ENCODE measurements at regions not wholly inside any gene's neighbourhood (a gene's known extent, or its start where the extent isn't known, plus 50 kb on each side); places are given as distances from the start of the nearest gene placed in this dataset.
A peak's percentile ranks its signal among the peaks of the same experiment; 100 is the strongest.
"Not testable (repeated sequence)": the region's sequence is repeated elsewhere in the genome, so short reads cannot be mapped to it uniquely, and the experiment has no call there.

DNA sequence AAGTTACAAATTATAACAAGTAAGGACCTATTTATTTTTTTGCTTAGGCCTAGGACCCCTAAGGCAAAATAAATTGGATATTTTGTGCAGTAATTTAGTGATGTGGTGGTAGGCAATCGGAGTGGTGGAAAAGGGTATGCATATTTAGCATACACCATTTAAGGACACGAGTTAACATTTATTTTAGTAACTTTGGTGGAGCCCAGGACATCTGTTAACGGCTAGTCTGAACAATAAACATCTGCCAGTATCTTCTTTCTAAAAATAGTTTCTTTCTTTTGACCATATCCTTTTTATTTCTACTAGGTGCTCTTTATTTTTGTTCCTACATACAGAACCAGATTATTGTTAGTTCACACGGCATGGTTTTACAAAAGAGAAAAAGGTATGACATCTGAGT, 326.3 kb downstream of the CHL1 start:
- no peak for DNase-seq (ENCODE audit: low read depth in 2 of 2)

DNA sequence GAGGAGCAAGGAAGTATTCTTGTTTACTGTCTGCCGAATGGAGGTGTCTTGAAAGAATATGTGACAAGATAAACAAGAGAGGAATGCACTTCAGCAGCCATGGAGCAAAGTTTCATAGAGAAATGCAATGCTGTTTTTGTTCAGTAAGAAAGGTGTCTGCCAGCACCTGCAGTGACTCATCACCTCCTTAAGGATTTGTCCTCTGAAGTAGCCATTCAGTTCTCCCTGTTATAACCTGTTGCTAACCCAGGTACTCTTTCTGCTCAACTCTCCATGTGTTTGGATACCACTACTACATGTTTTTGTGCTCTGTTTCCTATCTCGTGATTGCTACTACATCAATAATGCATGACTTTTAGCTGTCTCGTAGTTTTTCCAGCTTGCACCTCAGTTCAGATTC, 328.9 kb downstream of the CHL1 start:
- DNase-seq (ENCODE audit: low read depth in 2 of 2) = no peak

DNA sequence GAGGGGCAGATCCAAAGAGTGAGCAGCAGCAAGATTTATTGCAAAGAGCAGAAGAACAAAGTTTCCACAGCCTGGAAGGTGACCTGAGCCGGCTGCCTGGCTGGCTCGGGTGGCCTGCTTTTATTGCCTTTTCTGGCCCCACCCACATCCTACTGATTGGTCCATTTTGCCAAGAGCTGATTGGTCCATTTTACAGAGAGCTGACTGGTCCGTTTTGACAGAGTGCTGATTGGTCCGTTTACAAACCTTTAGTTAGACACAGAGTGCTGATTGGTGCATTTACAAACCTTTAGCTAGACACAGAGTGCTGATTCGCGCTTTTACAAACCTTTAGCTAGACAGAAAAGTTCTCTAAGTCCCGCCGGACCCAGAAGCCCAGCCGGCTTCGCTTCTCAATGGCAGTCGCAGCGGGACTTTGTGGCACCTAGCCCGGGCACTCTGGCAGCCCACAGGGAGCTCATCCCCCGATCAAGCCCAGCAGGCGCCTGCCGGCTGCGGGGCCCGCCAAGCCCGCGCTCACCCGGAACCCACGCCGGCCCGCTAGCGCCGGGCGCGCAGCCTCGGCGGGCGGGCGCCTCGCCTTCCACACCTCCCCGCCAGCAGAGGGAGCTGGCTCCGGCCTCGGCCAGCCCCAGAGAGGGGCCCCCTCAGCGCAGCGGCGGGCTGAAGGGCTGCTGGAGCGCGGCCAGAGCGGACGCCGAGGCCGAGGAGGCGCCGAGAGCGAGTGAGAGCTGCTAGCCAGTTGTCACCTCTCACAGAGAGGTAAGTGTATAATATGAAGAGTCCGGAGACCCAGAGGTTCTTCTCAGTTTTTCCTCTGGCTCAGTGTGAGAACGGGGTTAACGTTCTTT, 339.2 kb downstream of the CHL1 start:
- no peak for DNase-seq (ENCODE audit: low read depth in 2 of 2)

DNA sequence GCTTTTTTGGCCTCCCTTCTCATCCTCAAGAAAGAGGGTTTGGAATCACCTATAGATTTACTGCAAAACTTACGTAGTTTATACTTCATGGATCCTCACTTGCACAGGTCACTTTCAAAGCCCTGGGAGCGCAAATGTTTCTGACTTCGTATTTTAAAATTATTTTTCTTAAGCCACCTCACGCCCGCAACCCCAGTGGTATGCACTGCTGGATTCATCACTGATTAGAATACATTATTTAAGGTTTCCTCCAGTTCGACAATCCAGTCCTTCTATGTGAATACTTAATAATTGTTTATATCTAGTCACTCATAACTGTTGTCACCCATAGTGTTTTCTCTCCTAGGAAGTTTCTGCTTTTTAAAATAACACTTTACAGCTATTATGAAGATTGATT, 339.9 kb downstream of the CHL1 start:
- no peak for DNase-seq (ENCODE audit: low read depth in 2 of 2)

DNA sequence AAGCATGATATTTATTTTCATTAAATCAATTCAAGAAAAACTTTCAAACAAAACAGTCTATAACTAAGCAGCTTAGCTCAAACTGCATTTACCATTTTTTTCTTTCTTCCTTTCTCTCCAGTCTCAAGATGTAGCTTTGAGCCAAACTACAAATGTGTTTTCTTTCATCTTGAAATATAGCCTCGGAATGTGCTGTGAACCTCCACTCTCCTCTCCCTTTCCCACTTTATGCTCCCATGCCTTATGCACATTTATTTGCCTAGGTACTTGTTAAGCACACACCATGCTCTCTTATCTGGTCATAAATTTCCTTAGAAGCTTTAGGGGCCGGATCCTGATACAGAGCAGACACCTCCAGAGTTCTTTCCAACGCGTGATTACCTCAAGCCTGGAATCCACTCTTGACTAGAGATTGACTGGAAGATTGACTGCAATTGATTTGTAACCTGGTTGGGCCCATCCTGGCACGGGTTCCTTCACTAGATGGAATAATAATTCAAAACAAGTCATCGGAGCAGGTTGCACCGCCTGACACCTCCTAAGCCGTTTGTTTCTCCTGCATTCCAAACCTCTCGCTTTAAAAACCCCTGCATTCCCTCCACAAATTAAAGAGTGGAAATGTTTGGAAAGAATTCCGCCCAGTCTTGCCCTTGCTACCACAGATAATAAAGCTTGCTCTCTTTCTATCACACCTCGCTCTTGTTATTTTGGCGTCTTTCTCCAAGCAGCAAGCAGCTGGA, 344.7 kb downstream of the CHL1 start:
- no peak for DNase-seq (ENCODE audit: low read depth in 2 of 2)

DNA sequence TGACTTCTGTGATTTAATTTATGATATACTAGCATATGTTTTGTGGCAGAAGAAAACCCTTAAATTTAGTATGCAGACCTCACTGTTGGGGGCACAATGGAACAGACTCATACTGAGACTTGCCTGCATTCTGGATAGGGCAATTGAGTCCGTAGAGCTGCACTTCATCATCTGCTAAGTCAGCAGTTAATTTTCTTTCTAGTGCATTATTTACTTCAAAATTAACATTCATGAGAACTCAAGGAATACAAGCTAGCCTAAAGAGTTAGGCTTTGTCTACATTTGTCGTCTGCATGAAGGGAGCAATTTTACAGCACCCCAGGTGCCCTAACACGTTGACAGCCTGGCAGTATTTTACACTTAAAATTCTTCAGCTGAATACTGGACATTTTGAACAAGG, 345.5 kb downstream of the CHL1 start:
- DNase-seq (ENCODE audit: low read depth in 2 of 2) = no peak

DNA sequence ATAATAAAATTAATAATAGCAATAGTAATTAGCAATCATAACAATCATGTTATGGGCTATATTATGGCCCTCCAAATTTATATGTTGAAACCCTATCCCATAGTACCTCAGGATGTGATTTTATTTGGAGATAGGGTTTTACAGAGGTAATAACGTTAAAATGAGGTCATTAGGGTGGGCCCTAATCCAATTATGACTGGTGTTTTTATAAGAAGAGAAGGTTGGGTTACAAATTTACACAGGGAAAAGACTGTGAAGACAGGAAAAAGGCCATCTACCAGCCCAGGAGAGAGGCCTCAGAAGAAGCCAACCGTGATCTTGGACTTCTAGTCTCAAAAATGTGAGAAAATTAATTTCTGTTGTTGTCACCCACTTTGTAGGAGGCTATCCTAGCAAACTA, 353.1 kb downstream of the CHL1 start:
- no peak for DNase-seq (ENCODE audit: low read depth in 2 of 2)

DNA sequence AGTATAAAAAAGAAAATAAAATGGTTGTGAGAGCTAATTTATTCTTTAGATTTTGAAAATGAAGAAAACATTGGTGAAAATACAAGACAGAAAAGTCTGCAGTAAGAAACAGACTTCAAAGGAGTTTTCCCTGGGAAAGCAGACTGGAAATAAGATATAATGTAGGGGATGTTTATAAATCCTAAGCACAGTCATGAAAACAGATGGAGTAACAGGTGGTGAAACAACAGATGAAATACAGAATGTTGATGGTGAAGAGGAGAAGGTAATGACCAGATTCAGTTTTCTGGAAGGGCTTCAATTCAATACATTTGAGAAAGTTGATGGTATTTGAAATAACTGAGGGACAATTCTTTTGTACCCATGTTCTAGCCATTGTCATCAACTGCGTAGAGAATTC, 353.9 kb downstream of the CHL1 start:
- DNase-seq (ENCODE audit: low read depth in 2 of 2) = no peak

DNA sequence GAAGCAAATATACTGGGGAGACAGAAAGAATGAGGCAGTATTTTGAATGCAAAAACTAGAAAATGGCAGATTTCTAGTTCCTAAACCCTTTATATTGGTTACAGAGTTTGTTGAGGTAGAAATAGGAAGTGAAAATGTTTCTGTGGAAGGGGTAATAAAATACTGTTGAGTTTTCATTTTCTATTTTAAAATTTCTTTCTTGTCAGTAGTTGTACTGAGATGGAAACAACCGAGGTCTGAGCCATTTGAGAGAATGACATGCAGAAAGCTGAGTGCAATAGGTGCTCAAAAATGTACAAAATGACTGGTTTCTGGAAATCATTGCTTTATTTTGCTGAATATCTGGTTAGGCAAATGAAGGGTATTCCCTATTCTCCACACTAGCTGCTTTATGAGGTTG, 361.4 kb downstream of the CHL1 start:
- DNase-seq (ENCODE audit: low read depth in 2 of 2) = no peak

DNA sequence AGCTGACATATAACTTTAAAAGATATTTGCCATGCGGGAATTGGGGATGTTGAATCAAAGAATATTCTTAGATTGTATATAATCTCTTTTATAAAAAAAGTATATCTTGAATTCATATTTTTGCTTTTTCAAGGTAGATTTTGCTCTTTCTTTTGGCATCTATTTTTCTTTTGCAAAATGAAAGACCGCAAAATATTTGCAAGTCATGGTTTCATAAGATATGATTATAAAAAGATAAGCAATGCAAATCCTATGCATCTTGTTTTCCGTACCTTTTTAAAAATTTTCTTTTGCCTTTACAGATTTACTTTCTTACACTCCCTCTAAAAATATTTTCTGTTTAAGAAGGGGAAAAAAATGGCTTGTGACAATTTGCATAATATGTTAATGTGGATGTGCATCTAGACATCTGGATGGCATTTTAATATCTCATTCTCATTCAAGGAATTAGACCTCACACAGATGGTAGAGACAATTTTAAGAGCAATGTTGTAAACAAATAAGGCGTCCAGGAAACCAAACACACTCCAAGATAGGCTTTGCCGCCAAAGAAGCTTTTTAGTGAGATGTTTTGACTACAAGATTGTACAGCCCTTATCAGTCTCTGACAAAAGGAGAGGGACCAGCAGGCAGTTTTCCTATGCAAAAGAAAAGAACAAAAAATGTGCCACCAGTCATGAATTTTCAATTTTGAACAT, 371.1 kb downstream of the CHL1 start:
- DNase-seq (ENCODE audit: low read depth in 2 of 2) = no peak

DNA sequence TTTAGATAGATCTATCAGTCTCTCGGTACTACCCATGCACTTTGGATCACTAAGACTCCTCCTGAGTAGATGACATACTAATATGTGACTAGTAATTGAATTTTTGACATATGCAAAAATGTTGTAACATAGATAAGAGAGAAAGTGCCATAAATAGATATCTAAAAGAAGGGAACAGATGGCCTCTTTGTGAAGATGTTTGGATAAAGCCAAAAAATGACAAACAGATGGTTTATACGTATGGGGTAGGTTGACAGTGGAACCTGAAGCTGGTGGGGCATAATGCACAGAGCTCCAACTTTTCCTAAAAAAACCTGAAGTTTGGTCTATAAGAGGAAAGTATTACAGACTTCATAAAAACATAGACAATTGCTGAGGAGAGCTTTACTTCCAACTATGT, 383.0 kb downstream of the CHL1 start:
- DNase-seq (ENCODE audit: low read depth in 2 of 2) = not testable (repeated sequence)

DNA sequence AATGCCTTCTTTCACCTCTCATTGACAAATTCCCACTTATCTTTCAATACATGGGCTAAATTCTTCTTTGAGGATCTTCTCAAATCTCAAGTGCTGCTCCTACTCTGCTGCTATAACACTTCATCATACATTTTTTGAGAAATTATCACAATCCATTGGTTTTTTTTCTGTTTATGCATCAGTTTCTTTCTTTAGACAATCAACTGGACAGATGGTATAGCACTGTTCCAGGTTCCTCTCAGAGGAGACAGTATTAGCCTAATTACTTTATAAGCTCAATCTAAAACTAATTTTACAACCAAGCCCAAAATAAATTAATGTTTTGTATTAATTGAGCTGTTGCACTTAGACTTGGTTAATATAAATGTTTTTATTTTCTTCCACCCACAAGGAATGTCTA, 392.5 kb downstream of the CHL1 start:
- DNase-seq (ENCODE audit: low read depth in 2 of 2) = not testable (repeated sequence)

DNA sequence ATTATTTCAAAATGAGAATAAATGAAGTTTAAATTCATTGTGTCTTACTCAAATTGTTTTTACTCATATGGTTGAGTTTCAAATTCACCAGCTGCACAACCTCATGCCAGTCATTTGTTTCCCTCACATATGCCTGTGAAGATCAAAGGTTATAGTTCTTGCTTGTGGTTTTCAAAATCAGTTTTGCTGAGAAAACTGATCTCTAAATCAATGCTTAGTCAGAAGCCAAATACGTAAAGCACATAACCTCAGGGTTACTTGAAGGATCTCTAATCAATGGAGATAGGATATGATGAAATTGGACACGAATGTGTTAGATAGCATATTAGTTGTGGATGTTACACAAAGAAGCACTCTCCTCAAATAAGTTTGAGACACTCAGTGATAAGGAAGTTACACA, 400.7 kb downstream of the CHL1 start:
- DNase-seq (ENCODE audit: low read depth in 2 of 2) = not testable (repeated sequence)

DNA sequence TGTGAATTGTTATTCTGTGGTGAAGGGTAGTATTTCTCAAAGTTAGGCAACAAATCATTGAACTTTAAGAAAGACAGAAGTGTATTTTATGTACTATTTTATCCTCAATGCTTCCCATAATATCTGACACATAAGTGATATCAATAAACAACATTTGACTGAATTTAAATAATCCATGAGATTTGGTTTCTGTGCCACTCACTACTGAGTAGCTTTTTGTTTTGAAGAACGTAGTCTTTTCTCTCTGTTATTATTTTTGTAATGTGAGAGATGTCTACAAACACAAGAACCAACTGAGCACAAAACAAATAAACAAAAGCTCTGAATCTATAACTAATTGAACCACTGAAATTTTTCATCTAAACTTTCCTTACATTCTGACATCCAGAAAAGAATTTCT, 401.2 kb downstream of the CHL1 start:
- not testable (repeated sequence) for DNase-seq (ENCODE audit: low read depth in 2 of 2)

DNA sequence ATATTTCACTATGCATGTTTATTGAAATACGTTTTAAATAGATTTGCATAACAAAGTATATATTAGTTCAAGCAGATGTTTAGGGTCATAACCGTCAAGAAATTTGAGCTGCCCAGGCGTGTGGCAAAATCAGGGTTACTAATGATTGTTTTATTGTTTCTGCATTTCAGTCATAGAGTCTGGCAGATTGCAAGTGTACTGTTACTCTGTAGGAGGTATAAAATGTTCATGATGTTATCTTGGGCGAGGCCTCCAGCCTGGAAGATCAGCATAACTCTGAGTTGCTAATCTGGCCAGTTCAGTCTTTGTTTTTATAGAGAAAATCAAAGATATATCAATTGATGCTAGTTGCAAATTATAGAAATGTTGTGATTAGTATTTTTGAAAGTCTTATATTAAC, 410.9 kb downstream of the CHL1 start:
- not testable (repeated sequence) for DNase-seq (ENCODE audit: low read depth in 2 of 2)

DNA sequence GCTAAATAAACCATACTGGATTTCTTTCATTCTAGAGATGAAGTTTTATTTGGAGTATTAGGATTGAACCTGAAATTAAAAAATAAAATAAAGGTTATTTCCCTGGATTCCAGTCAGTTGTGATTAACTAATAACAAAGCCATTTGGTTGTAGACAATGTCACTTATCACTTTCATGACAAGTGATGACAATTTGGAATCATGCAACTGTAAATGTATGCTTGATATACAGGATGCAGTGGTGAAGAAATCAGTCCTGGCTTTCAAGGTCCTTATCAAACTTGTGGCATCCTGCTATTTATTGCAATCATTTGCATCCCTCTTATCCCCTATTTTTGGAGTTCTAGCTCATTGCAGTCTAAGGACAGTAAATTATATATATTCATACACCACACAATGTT, 425.2 kb downstream of the CHL1 start:
- DNase-seq (ENCODE audit: low read depth in 2 of 2) = no peak

DNA sequence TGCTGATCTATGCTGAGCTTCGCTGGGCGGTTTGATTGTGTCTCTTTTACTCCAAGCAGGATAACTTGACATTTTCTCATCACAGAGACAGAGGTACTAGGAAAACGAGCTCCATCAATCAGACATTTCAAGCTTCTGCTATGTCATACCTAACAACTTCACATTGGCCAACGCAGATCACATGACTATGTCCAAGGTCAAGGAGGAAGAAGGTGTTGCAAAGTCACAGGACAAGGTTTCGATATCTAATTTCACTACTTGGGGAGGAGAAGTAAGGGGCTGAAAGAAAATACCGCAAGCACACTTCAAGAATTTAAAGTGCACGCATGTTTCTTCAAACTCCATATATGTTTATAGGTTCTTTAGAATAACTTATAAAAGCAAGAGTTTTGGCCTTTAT, 425.8 kb downstream of the CHL1 start:
- no peak for DNase-seq (ENCODE audit: low read depth in 2 of 2)

DNA sequence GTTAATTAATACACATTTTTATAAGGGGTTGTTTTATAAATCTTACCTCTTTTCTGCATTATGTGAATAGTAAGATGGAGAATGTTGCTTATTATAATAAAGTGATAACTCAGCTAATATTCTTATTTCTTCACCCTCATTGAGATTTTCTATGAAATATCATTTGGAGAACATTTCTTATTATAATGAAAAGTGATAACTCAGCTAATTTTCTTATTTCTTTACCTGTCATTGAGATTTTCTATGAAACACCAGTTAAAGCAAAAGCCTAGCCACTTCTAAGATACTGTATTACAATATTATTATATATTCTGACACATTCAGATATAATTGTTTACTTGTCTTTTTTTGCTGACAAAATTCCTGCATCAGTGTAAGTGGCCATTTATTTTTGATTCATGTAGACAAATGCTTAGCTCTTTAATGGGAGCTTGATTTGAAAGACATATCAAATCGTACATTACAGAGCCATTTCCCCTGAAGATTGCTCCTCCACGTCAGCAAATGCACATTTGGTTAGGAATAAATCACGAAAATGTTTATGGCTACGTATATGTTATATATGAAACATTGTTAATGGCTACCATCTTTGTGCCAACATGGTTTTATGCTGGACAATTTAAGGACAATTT, 427.5 kb downstream of the CHL1 start:
- DNase-seq (ENCODE audit: low read depth in 2 of 2) = no peak

DNA sequence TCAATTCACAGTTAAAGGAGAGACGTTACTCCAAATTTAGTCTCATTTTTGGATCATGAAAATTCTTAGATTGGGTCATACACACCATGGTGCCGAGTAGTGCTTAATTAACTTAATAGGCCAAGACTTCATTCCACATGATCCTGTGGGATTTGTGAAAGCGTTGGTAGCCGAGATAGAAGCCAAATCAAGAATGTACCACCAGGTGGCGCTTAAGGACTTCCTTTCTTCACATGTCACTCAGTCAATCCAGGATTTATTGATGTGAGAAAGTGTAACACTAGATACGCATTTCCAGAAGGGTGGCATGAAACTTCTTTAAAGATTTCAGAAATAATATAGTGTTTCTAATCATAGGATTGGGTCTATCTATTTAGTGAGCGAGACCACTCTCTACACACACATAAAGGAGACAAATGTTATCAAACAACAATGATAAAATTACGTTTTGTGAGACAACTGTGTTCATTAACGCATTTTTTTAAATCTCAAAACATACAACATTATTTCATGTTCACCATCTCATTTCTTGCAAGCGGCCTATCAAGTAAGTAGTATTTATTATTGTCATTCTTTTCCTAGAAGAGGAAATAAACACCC, 436.1 kb downstream of the CHL1 start:
- DNase-seq (ENCODE audit: low read depth in 2 of 2) = peak; percentile 19 to 29

DNA sequence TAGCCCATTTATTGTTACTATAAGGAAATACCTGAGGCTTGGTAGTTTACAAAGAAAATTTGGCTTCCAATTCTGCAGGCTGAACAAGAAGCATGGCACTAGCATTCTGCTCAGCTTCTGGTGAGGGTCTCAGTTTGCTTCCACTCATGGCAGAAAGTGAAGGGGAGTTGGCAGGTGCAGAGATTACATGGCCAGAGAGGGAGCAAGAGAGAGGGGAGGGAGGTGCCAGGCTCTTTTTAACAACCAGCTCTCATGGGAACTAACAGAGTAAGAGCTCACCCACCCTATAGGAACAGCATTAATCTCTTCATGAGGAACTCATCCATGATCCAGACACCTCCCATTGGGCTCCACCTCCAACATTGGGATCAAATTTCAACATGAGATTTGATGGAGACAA, 437.9 kb downstream of the CHL1 start:
- no peak for DNase-seq (ENCODE audit: low read depth in 2 of 2)

DNA sequence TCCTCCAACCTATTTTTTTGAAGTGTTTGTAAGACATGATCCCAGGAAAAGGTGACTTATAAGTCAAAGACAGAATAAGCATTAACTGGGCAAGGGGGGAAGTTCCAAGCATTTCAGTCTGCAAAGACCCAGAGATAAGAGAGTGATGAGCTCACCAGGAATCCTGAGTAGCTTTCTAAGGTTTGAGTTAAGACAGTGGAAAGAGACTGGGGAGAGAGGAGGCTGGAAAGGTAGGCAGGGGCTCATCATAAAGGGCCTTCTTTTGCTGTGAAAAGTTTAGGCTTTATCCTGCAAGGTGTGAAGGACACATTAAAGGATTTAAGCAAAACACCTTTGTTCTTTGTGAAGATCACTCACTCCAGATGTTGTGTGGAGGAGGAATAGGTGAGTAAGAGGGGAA, 438.8 kb downstream of the CHL1 start:
- DNase-seq (ENCODE audit: low read depth in 2 of 2) = no peak

DNA sequence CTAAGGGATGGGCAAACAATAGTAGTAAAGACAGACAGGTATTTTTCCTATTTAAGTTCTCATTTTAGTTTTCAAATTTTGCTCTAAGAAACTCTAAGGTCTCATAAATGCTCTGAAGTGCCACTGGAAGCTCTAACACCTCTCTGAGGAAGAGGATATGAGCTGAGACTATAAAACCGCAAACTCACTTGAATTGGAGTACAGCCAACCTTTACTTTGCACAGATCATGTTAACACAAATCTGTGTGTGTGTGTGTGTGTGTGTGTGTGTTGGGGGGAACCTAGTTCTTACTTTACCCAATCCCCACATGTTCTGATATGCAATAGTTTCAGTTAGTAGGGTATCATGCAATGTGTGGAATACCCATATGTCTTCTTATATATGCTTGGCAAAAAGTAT, 446.8 kb downstream of the CHL1 start:
- no peak for DNase-seq (ENCODE audit: low read depth in 2 of 2)
